SK-N-SH treated with all-trans-retinoic acid at 6 μM for 48 hours (cell line): ENCODE measurements at regions not wholly inside any gene's neighbourhood (a gene's known extent, or its start where the extent isn't known, plus 50 kb on each side); places are given as distances from the start of the nearest gene placed in this dataset.

Source experiments
- ATAC-seq: fragments of 200-7000 bp; cut with Tn5 transposase; 3 replicates; pipeline ENCODE4 v1.9.1; 2020; ENCODE audit warnings: mild to moderate bottlenecking, moderate library complexity
- BACH2 ChIP-seq: fragments of 250-450 bp; sonication (Bioruptor Pico); IDR thresholded peaks from 2 replicates; pipeline ENCODE4 v1.9.0; 2021; ENCODE audit warnings: mild to moderate bottlenecking, borderline replicate concordance
- CSDC2 ChIP-seq: fragments of 250-450 bp; sonication (Bioruptor Pico); IDR thresholded peaks from 2 replicates; pipeline ENCODE4 v1.5.0; 2020; ENCODE audit warnings: mild to moderate bottlenecking, moderate library complexity
- ESRRG ChIP-seq: fragments of 250-450 bp; sonication (Bioruptor Pico); IDR thresholded peaks from 2 replicates; pipeline ENCODE4 v1.6.1; 2021; ENCODE audit warnings: mild to moderate bottlenecking
- ISL1 ChIP-seq: fragments of 250-450 bp; sonication (Bioruptor Pico); IDR thresholded peaks from 2 replicates; pipeline ENCODE4 v2.1.2; 2022; ENCODE audit warnings: mild to moderate bottlenecking, moderate library complexity
- OSR1 ChIP-seq: fragments of 250-450 bp; sonication (Bioruptor Pico); IDR thresholded peaks from 2 replicates; pipeline ENCODE4 v1.8.0; 2022; ENCODE audit warnings: moderate library complexity, mild to moderate bottlenecking, inconsistent platforms
- RARB ChIP-seq: fragments of 250-450 bp; sonication (Bioruptor Pico); IDR thresholded peaks from 2 replicates; pipeline ENCODE4 v1.8.0; 2021; ENCODE audit warnings: mild to moderate bottlenecking, moderate library complexity
- SNAI2 ChIP-seq: fragments of 250-450 bp; sonication (Bioruptor Pico); IDR thresholded peaks from 2 replicates; pipeline ENCODE4 v1.5.0; 2020; ENCODE audit warnings: mild to moderate bottlenecking, moderate library complexity
- TCF4 ChIP-seq: fragments of 250-450 bp; sonication (Bioruptor Pico); IDR thresholded peaks from 2 replicates; pipeline ENCODE4 v1.8.0; 2021; ENCODE audit warnings: mild to moderate bottlenecking, moderate library complexity, borderline replicate concordance
- TOX ChIP-seq: fragments of 250-450 bp; sonication (Bioruptor Pico); IDR thresholded peaks from 2 replicates; pipeline ENCODE4 v1.8.0; 2021; ENCODE audit warnings: mild to moderate bottlenecking, moderate library complexity, borderline replicate concordance
- ZFP30 ChIP-seq: fragments of 450-650 bp; formaldehyde crosslinking; IDR thresholded peaks from 2 replicates; pipeline ENCODE4 v1.5.0; 2022; ENCODE audit warnings: mild to moderate bottlenecking, moderate library complexity
- ZNF565 ChIP-seq: fragments of 450-650 bp; formaldehyde crosslinking; conservative IDR thresholded peaks from 2 replicates; pipeline ENCODE4 v1.5.0; 2020; ENCODE audit warnings: low read depth, mild to moderate bottlenecking, moderate library complexity
- ZNF70 ChIP-seq: fragments of 450-650 bp; formaldehyde crosslinking; IDR thresholded peaks from 2 replicates; pipeline ENCODE4 v1.5.0; 2020; ENCODE audit warnings: mild to moderate bottlenecking, moderate library complexity
- ZNF8 ChIP-seq: fragments of 450-650 bp; formaldehyde crosslinking; IDR thresholded peaks from 2 replicates; pipeline ENCODE4 v1.5.0; 2020; ENCODE audit warnings: mild to moderate bottlenecking, moderate library complexity
- TF ChIP-seq, protein P1 (sequence below): fragments of 250-450 bp; sonication (Bioruptor Pico); IDR thresholded peaks from 2 replicates; pipeline ENCODE4 v1.5.1; 2021; ENCODE audit warnings: mild to moderate bottlenecking, moderate library complexity
- TF ChIP-seq, protein P2 (sequence below): fragments of 250-450 bp; sonication (Bioruptor Pico); IDR thresholded peaks from 2 replicates; pipeline ENCODE4 v1.5.0; 2020; ENCODE audit warnings: mild to moderate bottlenecking, moderate library complexity
- TF ChIP-seq, protein P3 (sequence below): fragments of 250-450 bp; sonication (Bioruptor Pico); IDR thresholded peaks from 2 replicates; pipeline ENCODE4 v1.5.1; 2020; ENCODE audit warnings: low read depth, mild to moderate bottlenecking, moderate library complexity
- TF ChIP-seq, protein P4 (sequence below): fragments of 250-450 bp; sonication (Bioruptor Pico); IDR thresholded peaks from 2 replicates; pipeline ENCODE4 v1.8.0; 2021; ENCODE audit warnings: low read depth, mild to moderate bottlenecking, moderate library complexity, borderline replicate concordance

DNA sequence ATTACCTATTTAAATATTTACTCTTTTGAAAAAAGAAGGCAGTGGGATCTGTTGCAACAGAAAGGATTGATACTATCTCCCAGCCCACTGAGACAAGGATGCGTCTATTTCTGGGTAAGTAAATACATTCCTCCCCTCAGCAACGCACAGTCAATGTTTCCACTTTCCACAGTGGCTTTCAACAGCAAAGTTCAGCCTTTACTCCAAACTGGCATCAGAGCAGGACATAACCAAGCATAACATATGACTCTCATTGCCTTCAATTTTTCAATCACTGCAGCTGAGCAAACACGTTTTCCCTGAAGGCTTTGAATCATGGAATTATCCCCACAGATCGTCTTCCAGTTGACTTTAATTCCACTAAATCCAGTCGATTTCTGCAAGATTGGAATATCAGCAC lies 160.3 kb upstream of the FRG1 start (continued):
- TF ChIP-seq SNAI2 (CRISPR knock-in tag) (no peak), RARB (no peak)

DNA sequence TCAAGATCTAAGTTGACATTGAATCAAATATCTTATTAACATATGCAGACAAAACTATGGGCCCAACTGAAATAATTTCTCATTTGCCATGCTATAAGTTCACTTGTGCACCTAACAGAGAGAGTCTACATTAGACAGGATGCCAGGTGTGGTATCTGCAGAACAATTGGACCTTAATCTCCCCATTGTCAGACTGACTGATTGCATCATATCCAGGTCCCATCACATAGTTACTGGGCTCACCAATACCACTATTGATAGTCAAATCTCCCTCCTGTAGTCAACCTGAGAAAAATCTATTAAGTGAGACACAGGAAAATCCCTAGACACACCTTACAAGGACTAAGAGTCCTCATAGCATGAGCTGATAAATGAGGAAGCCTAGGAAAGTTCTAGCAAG lies 156.0 kb upstream of the FRG1 start:
- ATAC-seq: no peak
- no peak for TF ChIP-seq TCF4 (CRISPR knock-in tag)
- TF ChIP-seq, protein P1, sequence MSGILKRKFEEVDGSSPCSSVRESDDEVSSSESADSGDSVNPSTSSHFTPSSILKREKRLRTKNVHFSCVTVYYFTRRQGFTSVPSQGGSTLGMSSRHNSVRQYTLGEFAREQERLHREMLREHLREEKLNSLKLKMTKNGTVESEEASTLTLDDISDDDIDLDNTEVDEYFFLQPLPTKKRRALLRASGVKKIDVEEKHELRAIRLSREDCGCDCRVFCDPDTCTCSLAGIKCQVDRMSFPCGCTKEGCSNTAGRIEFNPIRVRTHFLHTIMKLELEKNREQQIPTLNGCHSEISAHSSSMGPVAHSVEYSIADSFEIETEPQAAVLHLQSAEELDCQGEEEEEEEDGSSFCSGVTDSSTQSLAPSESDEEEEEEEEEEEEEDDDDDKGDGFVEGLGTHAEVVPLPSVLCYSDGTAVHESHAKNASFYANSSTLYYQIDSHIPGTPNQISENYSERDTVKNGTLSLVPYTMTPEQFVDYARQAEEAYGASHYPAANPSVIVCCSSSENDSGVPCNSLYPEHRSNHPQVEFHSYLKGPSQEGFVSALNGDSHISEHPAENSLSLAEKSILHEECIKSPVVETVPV (CRISPR knock-in tag): no peak
- TF ChIP-seq ZNF8 (CRISPR knock-in tag): no peak
- TF ChIP-seq CSDC2 (CRISPR knock-in tag): no peak

DNA sequence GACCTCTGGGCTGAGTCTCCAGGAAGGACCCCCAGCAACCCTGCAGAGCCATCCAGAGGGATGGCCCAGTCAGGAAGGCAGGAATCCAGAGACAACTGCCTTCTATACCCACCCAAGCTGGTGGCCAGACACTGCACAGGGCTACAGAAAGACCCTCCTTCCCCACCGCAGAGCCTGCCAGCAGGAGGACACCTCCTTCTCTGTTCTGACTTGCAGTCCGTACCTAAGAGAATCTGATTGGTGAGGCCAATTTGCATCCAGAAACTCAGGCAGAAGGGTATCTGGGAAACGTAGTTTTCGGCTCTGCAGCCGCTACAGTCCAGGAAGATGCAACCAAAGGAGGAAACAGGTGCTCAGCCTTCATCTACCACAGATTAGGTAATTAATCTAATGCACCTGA lies 155.4 kb upstream of the FRG1 start:
- no peak for ATAC-seq
- TF ChIP-seq ISL1 (CRISPR knock-in tag) (no peak), OSR1 (no peak), ZFP30 (no peak), RARB (no peak), ESRRG (CRISPR knock-in tag) (no peak), TCF4 (CRISPR knock-in tag) (no peak), TOX (no peak)
- TF ChIP-seq, protein P2, sequence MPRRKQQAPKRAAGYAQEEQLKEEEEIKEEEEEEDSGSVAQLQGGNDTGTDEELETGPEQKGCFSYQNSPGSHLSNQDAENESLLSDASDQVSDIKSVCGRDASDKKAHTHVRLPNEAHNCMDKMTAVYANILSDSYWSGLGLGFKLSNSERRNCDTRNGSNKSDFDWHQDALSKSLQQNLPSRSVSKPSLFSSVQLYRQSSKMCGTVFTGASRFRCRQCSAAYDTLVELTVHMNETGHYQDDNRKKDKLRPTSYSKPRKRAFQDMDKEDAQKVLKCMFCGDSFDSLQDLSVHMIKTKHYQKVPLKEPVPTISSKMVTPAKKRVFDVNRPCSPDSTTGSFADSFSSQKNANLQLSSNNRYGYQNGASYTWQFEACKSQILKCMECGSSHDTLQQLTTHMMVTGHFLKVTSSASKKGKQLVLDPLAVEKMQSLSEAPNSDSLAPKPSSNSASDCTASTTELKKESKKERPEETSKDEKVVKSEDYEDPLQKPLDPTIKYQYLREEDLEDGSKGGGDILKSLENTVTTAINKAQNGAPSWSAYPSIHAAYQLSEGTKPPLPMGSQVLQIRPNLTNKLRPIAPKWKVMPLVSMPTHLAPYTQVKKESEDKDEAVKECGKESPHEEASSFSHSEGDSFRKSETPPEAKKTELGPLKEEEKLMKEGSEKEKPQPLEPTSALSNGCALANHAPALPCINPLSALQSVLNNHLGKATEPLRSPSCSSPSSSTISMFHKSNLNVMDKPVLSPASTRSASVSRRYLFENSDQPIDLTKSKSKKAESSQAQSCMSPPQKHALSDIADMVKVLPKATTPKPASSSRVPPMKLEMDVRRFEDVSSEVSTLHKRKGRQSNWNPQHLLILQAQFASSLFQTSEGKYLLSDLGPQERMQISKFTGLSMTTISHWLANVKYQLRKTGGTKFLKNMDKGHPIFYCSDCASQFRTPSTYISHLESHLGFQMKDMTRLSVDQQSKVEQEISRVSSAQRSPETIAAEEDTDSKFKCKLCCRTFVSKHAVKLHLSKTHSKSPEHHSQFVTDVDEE (CRISPR knock-in tag): no peak
- TF ChIP-seq, protein P3, sequence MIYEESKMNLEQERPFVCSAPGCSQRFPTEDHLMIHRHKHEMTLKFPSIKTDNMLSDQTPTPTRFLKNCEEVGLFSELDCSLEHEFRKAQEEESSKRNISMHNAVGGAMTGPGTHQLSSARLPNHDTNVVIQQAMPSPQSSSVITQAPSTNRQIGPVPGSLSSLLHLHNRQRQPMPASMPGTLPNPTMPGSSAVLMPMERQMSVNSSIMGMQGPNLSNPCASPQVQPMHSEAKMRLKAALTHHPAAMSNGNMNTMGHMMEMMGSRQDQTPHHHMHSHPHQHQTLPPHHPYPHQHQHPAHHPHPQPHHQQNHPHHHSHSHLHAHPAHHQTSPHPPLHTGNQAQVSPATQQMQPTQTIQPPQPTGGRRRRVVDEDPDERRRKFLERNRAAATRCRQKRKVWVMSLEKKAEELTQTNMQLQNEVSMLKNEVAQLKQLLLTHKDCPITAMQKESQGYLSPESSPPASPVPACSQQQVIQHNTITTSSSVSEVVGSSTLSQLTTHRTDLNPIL (CRISPR knock-in tag): no peak

DNA sequence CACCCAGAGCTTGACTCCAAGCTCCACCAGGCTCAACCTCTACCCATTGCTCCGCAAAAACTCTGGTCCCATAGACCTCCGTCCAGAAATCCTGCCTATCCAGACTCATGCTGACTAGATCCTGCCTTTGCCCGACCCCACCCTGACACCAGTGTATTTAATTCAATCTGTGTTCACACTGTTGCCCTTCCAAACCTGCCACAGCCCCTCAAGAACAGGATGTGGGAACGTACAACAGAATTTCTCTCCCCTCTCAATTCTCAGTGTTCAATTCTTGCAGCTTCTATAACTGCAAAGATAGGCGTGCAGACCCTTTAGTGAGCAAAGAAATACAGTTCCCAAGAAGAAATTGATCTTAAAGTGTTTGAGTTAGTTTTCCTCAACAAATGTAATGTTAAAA lies 154.2 kb upstream of the FRG1 start:
- TF ChIP-seq TCF4 (CRISPR knock-in tag): no peak
- TF ChIP-seq, protein P2 (CRISPR knock-in tag): no peak
- TF ChIP-seq BACH2 (CRISPR knock-in tag): no peak
- no peak for TF ChIP-seq ESRRG (CRISPR knock-in tag)
- no peak for TF ChIP-seq ZNF565 (CRISPR knock-in tag)
- TF ChIP-seq, protein P1 (CRISPR knock-in tag): no peak
- TF ChIP-seq OSR1: no peak
- no peak for TF ChIP-seq TOX
- no peak for TF ChIP-seq CSDC2 (CRISPR knock-in tag)
- no peak for TF ChIP-seq ZNF70 (CRISPR knock-in tag)
- TF ChIP-seq RARB: no peak
- TF ChIP-seq, protein P4, sequence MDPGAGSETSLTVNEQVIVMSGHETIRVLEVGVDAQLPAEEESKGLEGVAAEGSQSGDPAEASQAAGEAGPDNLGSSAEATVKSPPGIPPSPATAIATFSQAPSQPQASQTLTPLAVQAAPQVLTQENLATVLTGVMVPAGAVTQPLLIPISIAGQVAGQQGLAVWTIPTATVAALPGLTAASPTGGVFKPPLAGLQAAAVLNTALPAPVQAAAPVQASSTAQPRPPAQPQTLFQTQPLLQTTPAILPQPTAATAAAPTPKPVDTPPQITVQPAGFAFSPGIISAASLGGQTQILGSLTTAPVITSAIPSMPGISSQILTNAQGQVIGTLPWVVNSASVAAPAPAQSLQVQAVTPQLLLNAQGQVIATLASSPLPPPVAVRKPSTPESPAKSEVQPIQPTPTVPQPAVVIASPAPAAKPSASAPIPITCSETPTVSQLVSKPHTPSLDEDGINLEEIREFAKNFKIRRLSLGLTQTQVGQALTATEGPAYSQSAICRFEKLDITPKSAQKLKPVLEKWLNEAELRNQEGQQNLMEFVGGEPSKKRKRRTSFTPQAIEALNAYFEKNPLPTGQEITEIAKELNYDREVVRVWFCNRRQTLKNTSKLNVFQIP (CRISPR knock-in tag): no peak
- TF ChIP-seq, all 23 proteins: peak for 0
- no peak for ATAC-seq
